ENCODE measurements at regions not wholly inside any gene's neighbourhood (a gene's known extent, or its start where the extent isn't known, plus 50 kb on each side); places are given as distances from the start of the nearest gene placed in this dataset.
"Not testable (repeated sequence)": the region's sequence is repeated elsewhere in the genome, so short reads cannot be mapped to it uniquely, and the experiment has no call there.

DNA sequence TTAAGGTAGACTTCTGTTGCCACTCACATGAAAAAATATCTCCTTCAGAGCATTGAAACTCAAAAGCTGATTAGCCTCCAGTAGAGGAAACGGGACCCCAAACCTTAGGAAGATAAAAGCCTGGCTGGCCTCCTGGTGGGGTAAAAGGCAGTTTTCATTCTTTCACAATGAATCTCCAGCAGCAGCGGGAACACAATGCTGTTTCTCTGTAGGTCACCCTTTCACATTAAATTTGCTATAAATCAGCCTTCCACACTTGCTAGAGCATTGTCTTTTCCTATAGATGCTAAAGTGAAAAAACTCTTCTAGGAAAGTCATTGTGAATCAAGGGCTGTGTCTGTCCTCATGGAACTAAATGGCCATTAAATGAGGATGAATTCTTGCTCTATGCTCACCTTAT is 207.3 kb upstream of the MAGEB2 start:
- DNase-seq (ENCODE audit: low spot score in 2 of 2) (no peak), ATAC-seq (no peak)
- peaks cover 6 to 10% of the 10 kb centered on the region in 2 donors for H3K9me3 Mint-ChIP-seq
- no peak overlapping the region for H3K27ac Mint-ChIP-seq
- H3K36me3 Mint-ChIP-seq = no peaks in the 10 kb centered on the region

DNA sequence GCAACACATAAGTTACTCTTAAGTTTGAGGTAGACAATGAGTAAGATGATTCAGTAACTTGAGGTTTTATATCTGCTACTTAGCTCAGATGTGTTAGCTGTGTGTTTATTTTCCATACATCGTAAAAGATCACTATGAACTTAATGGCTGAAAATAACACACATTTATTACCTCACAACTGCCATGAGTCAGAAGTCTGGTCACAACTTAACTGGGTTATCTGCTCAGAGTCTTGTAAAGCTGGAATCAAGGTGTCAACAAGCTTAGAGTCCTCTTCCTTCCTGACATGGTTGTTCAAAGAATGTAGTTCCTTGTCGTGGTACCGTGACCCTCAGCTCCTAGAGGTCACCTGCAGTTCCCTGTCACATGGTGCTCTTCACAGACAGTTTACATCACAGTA is 204.9 kb upstream of the MAGEB2 start:
- peaks cover 4 to 6% of the 10 kb centered on the region in 2 donors for H3K9me3 Mint-ChIP-seq
- no peak for DNase-seq (ENCODE audit: low spot score in 2 of 2)
- H3K36me3 Mint-ChIP-seq = no peaks in the 10 kb centered on the region
- H3K27ac Mint-ChIP-seq = no peak overlapping the region
- ATAC-seq = no peak

DNA sequence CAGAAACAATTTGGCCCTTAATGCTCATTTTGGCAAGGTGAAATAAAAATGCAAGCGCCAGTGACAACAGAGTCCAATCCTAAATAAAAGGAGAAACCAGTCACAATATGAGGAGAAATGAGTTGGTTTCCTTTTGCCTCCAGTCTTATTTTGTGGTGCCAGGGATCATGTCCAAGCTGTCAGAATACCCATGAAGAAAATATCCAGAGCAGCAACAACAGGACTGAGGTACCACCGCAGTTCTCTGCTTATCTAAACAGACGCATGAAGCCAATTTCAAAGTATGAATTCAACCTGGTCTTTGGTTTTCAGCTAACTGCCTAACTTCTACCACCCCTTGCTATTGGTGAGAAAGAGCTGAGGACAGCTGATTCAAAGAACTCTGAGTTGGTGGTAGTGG is 199.9 kb upstream of the MAGEB2 start:
- ATAC-seq = no peak
- no peak overlapping the region for H3K27ac Mint-ChIP-seq
- no peak for DNase-seq (ENCODE audit: low spot score in 2 of 2)
- H3K9me3 Mint-ChIP-seq = no peaks in the 10 kb centered on the region
- no peaks in the 10 kb centered on the region for H3K36me3 Mint-ChIP-seq

DNA sequence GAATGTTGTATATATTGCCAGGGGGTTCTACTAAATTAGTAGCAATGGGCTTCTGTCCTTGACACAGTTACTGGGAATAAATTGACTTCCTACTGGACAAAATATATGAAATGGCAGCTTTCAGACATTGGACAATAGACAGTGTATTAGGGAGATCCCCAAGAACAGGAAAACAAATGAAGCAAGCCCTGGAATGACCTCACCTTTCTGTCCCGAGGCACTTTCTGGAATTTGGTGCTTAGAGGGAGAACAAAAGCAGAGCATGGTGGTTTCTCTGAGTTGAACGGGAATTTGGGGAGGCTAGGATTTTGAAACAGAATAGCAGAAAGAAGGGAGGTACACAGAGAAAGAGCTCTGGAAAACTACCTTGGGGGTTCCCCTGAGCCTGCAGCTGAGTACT is 187.7 kb upstream of the MAGEB2 start:
- Mint-ChIP-seq H3K27ac (no peak overlapping the region), H3K36me3 (no peaks in the 10 kb centered on the region), H3K9me3 (no peaks in the 10 kb centered on the region)
- ATAC-seq (no peak), DNase-seq (ENCODE audit: low spot score in 2 of 2) (no peak)

DNA sequence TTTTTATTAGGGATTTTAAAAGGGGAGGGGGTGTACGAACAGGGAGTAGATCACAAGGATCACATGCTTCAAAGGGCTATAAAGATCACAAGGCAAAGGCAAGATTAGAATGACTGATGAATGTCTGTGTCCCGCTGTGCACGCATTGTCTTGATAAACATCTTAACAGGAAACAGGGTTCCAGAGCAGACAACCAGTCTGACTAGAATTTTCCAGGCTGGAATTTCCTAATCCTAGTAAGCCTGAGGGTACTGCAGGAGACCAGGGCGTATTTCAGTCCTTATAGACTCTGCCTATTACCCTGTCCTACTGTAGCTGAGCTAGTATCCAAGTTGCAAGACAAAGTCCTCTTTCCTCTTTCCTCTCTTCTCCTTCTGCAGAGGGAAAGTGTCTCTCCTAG is 179.0 kb upstream of the MAGEB2 start:
- not testable (repeated sequence) for DNase-seq (ENCODE audit: low spot score in 2 of 2); H3K27ac Mint-ChIP-seq; H3K36me3 Mint-ChIP-seq; ATAC-seq; H3K9me3 Mint-ChIP-seq

DNA sequence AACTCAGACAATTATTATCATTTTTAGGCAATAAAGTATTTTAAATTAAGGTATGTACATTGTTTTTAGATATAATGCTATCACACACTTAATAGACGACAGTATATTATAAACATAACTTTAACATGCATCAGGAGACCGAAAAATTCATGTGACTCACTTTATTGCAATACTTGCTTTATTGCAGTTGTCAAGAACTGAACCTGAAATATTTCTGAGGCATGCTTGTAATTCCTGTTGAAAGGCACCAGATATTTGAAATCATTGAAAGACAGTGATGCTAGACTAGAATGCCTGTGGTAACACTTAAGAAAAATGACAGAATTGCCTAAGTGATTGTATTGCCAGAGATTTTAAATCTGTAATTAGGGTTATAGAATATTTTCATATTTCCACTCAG is 175.6 kb upstream of the MAGEB2 start:
- H3K9me3 Mint-ChIP-seq = peaks cover 0 to 2% of the 10 kb centered on the region in 2 donors

DNA sequence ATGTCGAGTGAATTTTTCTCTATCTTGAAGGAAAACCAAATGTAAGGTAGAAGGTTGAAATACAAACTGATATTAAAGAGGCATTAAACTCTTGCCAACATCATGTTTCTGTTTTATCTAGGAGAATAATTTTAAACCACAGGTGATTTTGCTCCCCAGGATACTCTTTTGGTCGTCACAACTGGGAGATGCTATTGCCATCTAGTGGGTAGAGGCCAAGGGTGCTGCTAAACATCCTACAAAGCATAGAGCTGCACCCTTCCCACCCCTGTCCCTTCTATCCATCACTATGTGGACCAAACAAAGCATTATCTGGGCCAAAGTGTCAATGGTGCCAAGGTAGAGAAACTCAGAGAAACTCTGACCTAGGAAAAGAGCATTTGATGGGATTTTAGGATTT is 154.6 kb upstream of the MAGEB2 start:
- Mint-ChIP-seq H3K36me3 (no peaks in the 10 kb centered on the region), H3K9me3 (no peaks in the 10 kb centered on the region), H3K27ac (no peak overlapping the region)
- ATAC-seq = no peak
- DNase-seq (ENCODE audit: low spot score in 2 of 2) = no peak

More for the DNA sequence above, 175.6 kb upstream of the MAGEB2 start:
- ATAC-seq (no peak), DNase-seq (ENCODE audit: low spot score in 2 of 2) (no peak)
- H3K27ac Mint-ChIP-seq = no peak overlapping the region
- H3K36me3 Mint-ChIP-seq = no peaks in the 10 kb centered on the region

DNA sequence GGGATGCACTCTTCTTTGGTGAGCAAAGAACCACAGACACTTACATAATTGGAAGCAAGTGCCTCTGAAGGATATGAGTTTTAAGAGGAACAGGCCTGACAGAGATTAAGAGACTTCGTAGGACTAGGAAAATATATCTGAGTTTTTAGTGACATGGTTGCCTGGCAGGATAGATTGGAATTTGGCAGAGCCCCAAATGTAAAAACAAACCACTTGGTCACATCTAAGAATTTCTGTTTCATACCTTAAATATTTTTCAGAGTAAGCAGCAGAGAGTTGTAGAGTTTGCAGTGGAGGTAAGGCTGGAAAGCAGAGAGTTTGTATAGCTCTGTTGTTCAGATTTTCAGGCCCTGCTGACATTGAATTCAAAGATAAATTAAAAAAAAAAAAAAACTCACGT is 150.1 kb upstream of the MAGEB2 start:
- Mint-ChIP-seq H3K36me3 (no peaks in the 10 kb centered on the region), H3K27ac (no peak overlapping the region)
- ATAC-seq = no peak

DNA sequence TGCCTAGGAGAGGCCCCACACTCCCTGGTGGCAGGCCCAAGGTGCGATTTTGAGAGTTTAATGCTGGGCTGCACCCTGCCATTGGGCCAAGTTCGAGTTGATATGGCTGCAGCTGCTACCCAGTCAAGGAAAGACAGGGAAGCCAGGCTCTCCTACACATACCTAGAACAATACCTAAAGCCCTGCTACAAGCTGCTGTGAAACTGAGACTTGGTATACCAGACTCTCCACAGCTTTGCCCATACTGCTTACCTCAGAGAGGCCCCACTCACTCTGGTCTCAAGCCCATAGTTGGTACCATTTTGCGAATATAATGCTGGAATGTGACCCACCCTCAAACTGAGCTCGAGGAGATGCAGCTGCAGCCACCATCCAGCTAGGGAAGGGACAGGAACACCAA is 147.7 kb upstream of the MAGEB2 start:
- no peaks in the 10 kb centered on the region for H3K36me3 Mint-ChIP-seq
- ATAC-seq = no peak
- H3K27ac Mint-ChIP-seq = no peak overlapping the region
- DNase-seq (ENCODE audit: low spot score in 2 of 2) = no peak
- H3K9me3 Mint-ChIP-seq = peaks cover 3 to 4% of the 10 kb centered on the region in 2 donors

More for the DNA sequence above, 150.1 kb upstream of the MAGEB2 start:
- H3K9me3 Mint-ChIP-seq = peaks cover 3 to 4% of the 10 kb centered on the region in 2 donors
- no peak for DNase-seq (ENCODE audit: low spot score in 2 of 2)

DNA sequence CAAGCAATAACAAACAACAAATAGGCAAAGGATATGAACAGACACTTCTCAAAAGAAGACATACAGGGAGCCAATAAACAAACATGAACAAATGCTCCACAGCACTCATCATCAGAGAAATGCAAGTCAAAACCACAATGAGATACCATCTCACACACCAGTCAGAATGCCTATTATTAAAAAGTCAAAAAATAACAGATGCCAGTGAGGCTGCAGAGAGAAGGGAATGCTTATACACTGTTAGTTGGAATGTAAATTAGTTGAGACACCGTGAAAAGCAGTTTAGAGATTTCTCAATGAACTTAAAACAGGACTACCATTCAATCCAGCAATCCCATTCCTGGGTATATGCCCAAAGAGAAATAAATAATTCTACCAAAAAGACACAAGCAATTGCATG is 129.8 kb upstream of the MAGEB2 start:
- Mint-ChIP-seq H3K27ac (no peak overlapping the region), H3K36me3 (no peaks in the 10 kb centered on the region), H3K9me3 (no peaks in the 10 kb centered on the region)
- DNase-seq (ENCODE audit: low spot score in 2 of 2) = no peak
- no peak for ATAC-seq

DNA sequence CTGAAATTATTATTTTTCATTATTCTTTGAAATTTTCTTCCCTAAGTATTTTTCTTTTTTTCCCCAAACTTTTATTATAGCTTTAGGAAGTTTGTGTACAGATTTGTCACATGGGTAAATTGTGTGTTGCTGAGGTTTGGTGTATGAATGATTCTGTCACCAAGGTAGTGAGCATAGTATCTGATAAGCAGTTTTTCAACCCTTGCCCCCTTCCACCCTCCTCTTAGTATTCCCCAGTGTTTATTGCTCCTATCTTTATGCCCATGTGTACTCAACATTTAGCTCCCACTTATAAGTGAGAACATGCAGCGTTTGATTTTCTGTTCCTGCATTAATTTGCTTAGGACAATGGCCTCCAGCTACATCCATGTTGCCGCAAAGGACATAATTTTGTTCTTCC is 103.9 kb upstream of the MAGEB2 start:
- Mint-ChIP-seq H3K9me3 (no peaks in the 10 kb centered on the region), H3K27ac (no peak overlapping the region), H3K36me3 (no peaks in the 10 kb centered on the region)
- DNase-seq (ENCODE audit: low spot score in 2 of 2) = no peak
- no peak for ATAC-seq

DNA sequence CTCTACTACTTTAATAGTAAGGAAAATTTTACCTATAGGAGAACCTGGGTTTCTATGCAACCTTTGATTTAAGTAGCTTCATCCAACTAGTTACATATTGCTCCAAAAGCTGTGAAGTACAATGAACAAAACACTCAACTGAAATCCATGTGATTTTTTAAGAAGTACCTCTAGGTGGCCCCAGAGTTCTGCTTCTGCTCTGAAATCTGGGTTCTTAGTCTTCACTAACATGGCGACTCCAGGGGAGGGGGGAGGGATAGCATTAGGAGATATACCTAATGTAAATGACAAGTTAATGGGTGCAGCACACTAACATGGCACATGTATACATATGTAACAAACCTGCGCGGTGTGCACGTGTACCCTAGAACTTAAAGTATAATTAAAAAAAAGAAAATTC is 73.4 kb upstream of the MAGEB2 start:
- no peak for DNase-seq (ENCODE audit: low spot score in 2 of 2)
- no peaks in the 10 kb centered on the region for H3K36me3 Mint-ChIP-seq
- ATAC-seq = no peak
- no peak overlapping the region for H3K27ac Mint-ChIP-seq
- H3K9me3 Mint-ChIP-seq = no peaks in the 10 kb centered on the region

DNA sequence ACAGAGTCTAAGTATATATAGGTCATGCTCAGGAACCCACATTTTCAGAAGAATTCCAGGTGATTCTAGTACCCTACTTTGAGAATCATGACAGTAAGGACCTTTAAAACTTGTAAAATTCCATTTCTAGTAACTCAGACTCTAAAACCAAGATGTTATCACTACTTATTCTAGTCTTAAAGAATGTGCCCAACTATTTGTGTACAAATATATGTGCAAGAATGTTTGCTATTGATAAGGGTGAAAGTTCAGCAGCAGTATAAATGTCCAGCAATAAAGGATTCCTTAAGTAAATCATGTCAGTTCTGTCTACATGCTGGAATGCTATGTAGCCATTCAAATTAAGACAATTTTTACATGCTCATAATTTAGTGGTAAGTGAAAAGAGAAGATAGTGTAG is 71.1 kb upstream of the MAGEB2 start:
- H3K9me3 Mint-ChIP-seq = no peaks in the 10 kb centered on the region

DNA sequence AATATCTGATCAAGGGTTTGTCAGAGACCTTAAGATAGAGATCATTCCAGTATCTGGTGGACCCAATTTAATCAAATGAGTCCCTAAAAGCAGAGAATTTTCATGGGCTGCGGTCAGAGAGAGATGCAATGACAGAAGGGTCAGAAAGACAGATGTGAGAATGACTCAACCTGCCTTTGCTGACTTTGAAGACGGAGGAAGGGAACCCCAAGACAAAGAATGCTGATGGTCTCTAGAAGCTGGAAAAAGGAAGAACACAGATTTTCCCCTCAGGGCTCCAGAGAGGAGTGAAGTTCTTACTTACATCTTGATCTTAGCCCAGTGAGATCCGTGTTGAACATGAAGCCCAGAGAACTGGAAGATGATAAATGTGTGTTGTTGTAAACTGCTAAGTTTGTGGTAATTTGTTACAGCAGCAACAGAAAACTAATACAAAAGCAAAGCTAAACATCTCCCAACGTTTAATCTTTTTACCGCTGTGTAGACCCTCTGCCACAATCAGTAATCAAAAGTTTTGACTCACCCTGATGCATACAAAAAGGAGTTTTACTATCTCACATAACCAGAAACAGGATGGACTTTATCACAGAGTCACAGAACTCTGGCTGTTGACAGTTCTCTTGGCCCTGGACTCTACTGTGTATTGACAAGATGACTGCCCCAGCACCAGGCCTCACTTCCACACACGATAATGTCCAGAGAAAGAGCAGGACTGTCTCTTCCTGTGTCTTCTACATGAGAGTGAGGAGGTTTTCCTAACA is 70.2 kb upstream of the MAGEB2 start:
- Mint-ChIP-seq H3K27ac (no peak overlapping the region), H3K9me3 (no peaks in the 10 kb centered on the region), H3K36me3 (no peaks in the 10 kb centered on the region)
- DNase-seq (ENCODE audit: low spot score in 2 of 2) (no peak), ATAC-seq (no peak)

More for the DNA sequence above, 71.1 kb upstream of the MAGEB2 start:
- no peak for DNase-seq (ENCODE audit: low spot score in 2 of 2)
- Mint-ChIP-seq H3K27ac (no peak overlapping the region), H3K36me3 (no peaks in the 10 kb centered on the region)
- ATAC-seq = no peak

DNA sequence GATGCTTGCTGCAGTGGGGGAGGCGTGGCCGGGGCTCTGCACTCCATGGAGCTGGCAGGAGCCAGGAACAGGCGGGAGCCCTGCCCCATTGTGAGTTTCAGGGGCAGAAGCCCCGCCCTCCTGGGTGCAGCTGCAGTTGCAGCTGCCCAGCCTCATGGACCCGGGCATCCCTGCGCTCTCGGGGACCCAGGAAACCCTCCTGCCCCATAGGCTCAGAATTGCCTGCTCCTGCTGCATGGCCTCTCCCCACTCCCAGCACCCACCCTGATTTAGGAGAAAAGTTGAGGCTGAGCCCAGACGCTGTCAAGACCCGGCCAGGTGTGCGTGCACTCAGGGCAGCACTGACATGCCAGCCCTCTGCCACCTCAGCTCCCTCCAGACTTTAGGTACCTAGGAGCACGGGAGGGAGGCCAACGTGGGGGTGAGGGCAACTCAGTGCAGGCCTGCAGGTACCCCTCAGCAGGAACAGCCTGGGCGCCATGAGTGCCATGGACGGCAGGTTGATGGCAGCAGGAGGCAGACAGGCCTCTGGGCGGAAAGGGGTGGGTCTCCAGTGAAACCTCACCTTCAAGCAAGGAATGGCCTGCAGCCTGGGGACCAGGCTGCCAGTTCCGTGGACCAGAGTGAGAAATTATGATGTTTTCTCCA is 67.2 kb upstream of the MAGEB2 start:
- Mint-ChIP-seq H3K9me3 (no peaks in the 10 kb centered on the region), H3K36me3 (no peaks in the 10 kb centered on the region), H3K27ac (no peak overlapping the region)
- ATAC-seq (no peak), DNase-seq (ENCODE audit: low spot score in 2 of 2) (no peak)

DNA sequence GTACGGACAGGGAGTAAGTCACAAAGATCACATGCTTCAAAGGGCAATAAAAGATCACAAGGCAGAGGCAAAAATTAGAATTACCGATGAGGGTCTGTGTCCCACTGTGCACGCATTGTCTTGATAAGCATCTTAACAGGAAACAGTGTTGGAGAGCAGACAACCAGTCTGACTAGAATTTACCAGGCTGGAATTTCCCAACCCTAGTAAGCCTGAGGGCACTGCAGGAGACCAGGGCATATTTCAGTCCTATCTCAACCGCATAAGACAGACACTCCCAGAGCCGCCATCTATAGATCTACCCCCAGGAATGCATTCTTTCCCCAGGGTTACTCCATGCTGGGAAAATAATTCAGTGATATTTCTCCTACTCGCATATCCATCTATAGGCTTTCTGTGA is 66.2 kb upstream of the MAGEB2 start:
- ATAC-seq; H3K36me3 Mint-ChIP-seq; H3K27ac Mint-ChIP-seq; DNase-seq (ENCODE audit: low spot score in 2 of 2); H3K9me3 Mint-ChIP-seq: not testable (repeated sequence)

DNA sequence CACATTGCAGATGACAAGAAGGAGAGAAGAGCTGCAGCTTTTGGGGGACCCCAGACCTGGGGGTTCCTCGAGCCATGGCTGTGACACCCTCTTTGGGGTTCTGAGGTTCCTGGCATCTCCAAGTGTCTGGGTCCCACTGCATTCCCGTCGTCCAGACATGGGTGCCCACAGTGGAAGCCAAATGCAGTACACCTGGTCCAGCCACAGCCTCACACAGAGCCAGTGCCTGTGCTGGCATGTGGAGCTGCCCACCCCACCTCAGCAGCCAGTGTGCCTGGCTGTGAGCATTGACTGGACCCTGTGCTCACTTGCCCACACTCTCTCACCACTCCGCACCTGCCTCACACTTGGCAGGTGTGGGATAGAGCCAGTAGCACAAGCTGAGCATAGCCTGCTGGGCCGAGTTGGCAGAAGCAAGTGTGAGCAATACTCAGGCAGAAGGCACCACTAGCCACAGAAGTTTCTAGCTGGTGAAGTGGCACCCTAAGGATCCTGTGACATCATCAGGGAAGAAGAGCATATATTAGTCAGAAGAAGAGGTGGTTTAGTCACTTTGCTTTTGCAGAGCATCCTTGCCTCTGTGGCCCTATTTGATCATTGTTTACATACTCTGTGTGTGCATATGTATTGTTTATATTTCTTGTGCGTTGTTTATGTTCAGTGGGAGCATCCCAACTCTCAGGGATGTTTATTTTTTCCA is 65.0 kb upstream of the MAGEB2 start:
- DNase-seq (ENCODE audit: low spot score in 2 of 2) (no peak), ATAC-seq (peak in 1 of 2 donors; percentile 28)
- Mint-ChIP-seq H3K36me3 (no peaks in the 10 kb centered on the region), H3K9me3 (no peaks in the 10 kb centered on the region), H3K27ac (no peak overlapping the region)

DNA sequence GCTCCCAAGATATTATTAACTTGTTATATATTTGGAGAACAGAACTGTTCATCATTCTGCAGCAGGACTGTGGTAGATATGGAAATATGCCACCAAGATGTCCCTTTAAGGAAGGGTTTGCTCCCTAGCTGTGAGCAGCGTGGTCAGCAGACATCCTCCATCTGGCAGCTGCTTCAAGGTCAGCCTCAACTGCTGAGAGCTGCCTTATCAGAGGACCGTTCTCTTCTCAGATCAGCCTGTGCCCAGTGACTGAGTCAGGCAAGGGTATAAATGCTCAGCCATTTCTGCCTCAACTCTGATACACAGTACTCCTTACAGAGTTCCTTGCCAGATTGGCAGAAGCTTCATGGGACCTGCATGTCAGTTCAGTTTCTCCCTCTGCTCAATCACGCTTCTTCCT is 63.4 kb upstream of the MAGEB2 start:
- no peaks in the 10 kb centered on the region for H3K36me3 Mint-ChIP-seq
- ATAC-seq = no peak

More for the DNA sequence above, 63.4 kb upstream of the MAGEB2 start:
- no peaks in the 10 kb centered on the region for H3K9me3 Mint-ChIP-seq
- no peak overlapping the region for H3K27ac Mint-ChIP-seq
- DNase-seq (ENCODE audit: low spot score in 2 of 2) = no peak

Measured in activated naive CD4-positive, alpha-beta T cell treated with anti-CD3 and anti-CD28 coated beads, Interleukin-2, amount 50 U/mL, for 72 hours (primary cell).